GM21529 (cell line): ENCODE measurements at regions not wholly inside any gene's neighbourhood (a gene's known extent, or its start where the extent isn't known, plus 50 kb on each side); places are given as distances from the start of the nearest gene placed in this dataset.
"Not testable (repeated sequence)": the region's sequence is repeated elsewhere in the genome, so short reads cannot be mapped to it uniquely, and the experiment has no call there.

ENCODE experiments used
- ATAC-seq: cut with Tn5 transposase; IDR thresholded peaks from one replicate; pipeline ENCODE4 v1.9.1; 2021; ENCODE audit not compliant: unreplicated experiment

- ATAC-seq: no peak
Observed at GRCh38 chr3:165521131-165521871, 315.9 kb downstream of the BCHE start.

DNA sequence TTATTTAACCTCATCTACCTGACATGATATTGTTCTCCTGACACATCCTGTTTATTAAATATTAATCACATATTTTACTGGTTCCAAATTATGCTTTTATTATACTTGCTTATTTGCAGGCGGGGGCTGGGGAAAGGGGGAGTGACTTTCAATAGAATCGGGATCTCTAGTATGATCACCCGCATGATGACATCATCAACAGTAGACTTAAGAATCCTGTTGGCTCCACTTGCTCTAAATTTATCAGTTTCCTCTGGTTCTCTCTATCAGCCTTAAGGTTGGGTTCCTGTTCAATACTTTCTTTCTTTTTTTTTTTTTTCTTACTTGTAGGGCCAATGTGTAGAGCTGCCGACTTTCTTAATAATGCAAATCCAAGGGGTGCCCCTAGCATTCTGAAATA lies 317.5 kb downstream of the BCHE start:
- ATAC-seq: no peak

- ATAC-seq: no peak
Observed at GRCh38 chr3:165518346-165518745, 318.9 kb downstream of the BCHE start.

DNA sequence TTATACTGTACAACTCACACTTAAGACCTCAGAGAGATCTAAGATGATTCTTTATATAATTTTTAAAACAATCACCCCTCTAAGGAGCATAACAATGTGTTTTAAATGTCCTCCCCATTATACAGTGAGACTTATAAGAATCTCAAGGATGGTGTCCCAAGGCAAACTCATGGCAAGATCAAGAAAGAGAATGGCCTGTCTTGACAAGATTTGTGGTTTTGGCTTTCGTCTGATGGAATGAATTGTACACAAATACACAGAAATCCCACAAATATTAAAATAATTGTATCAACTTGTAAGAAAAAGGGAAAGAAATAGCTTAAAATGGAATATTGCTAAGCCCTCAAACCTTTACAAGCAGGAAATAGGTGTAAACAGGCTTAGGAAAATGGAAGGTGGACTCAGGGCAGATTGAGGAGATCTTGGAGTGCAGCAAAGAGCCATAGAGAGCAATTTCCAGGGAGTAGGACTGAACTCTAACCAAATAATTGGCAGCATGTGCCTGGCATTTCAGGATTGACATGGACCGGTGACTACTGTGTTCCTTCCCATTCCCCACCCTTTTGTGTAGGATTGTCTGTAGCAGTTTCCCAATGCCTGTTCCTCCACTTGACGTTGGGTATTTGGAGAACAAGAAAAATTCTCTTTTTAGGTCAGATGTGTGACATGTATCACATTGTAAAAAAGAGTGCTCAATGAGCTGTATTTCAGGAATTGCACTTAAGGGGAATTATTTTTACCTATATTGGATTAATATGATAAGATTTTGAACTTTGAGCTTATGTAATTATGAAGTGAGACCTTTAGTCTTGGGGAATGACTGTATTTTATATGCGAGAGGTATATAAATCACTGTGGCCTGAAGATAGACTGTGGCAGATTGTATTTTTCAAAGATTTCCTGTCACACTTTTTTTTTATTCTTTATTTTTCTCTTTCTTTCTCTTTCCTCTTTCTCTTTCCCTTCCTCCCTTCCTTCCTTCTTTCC lies 317.8 kb upstream of the SLITRK3 start:
- ATAC-seq: no peak

DNA sequence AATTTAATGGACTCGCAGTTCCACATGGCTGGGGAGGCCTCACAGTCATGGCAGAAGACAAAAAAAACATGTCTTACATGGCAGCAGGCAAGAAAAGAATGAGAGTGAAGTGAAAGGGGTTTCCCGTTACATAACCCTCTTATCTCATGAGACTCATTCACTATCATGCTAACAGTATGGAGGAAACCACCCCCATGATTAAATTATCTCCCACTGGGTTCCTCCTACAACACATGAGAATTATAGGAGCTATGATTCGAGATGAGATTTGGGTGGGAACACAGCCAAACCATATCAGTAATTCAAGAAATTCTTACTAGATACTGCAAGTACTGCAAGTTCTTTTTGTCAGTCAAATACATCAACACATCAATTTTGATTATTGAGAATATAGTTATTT lies 311.4 kb upstream of the SLITRK3 start:
- no peak for ATAC-seq

DNA sequence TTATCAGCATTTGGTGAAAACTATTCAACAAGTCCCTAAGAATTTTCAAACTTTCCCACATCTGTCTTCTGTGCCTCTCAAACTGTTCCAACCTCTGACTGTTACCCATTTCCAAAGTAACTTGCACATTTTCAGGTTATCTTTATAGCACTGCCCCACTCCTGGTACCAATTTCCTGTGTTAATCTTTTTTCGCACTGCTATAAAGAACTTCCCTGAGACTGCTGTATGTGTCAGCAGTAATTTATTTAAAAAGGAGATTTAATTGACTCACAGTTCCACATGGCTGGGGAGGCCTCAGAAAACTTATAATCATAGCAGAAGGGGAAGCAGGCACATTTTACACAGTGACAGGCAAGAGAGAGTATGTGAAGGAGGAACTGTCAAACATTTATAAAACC lies 310.9 kb upstream of the SLITRK3 start:
- no peak for ATAC-seq

- ATAC-seq: no peak
Observed at GRCh38 chr3:165505657-165506056, 309.5 kb upstream of the SLITRK3 start.

GRCh38 chr3:165504554-165504953 lies 308.4 kb upstream of the SLITRK3 start:
- ATAC-seq: no peak

DNA sequence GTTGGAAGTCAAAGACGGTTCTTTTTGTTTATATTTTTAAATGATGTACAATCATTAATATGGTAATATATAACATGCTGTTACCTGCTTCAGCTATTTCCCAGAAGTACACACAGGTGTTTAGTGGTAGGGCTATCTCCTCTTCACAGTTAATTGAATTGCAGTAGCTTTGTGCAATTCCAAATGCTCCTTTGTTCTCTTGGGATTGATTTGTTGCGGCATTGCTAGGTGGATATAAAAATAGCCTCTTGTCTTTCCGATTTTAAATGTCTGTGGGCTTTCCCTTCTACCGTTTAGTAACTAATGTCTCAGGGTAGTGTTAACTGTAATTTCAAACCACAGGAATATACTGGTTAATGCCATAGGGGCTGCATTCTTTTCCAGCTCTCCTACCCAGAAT lies 307.6 kb upstream of the SLITRK3 start:
- no peak for ATAC-seq

GRCh38 chr3:165503346-165503745 lies 307.2 kb upstream of the SLITRK3 start:
- ATAC-seq: no peak

DNA sequence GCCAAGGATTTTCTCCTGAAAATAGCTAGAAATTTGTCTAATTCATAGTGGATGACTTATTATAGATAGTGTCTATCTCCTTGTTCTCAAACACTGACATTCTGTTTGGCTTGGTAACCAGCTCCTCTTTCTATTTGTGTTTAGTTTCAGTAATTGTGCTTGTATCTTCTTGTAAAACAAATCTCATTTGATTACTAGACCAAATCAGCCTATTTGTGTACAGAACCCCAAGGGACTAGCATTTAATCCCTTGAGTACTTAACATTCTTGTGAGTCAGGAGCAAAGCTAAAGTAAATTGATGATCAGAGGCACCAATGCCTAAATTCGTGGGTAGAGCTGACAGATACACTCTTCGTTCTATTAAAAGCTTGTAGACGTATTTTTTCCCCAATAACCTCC lies 306.5 kb upstream of the SLITRK3 start:
- ATAC-seq: no peak

- ATAC-seq: not testable (repeated sequence)
Observed at GRCh38 chr3:165498742-165499141, 302.6 kb upstream of the SLITRK3 start.

DNA sequence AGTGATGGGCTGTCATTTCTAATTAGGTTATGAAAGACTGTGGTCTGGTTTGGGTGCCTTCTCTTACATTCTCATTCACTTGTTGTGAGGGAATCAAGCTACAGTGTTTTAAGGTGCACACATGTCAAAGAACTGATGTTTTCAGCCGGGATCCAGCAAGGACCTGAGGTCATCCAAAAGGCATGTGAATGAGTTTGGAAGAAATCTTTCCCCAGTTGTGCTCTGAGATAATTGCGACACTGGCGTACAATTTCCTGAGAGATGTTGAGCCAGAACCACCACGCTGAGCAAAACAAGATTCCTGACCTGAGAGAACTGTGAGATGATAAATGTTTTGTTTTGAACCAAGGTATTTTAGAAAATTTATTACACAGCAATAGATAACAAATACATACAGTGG lies 295.3 kb upstream of the SLITRK3 start:
- no peak for ATAC-seq

GRCh38 chr3:165476399-165477060 lies 280.3 kb upstream of the SLITRK3 start:
- no peak for ATAC-seq

GRCh38 chr3:165466856-165467255 lies 270.7 kb upstream of the SLITRK3 start:
- ATAC-seq: no peak

GRCh38 chr3:165464736-165465135 lies 268.6 kb upstream of the SLITRK3 start:
- ATAC-seq: no peak

DNA sequence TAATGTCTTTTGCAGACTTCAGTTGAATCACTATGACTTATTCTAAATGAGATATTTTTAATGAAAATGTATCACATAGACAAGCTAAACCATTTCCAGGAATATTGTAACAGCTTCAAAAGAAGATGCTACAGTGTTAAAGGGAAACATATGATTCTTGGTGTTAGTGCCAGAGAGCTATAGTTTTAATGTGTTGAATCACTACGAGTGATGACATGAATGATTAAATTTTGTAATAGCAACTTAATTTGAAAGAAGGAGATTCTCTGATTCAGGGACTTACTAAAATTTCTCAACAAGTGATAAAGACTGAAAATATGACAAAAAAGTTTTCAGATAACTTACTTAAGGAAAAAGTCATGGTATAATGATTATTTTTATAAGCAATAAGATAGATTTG lies 267.3 kb upstream of the SLITRK3 start:
- no peak for ATAC-seq

DNA sequence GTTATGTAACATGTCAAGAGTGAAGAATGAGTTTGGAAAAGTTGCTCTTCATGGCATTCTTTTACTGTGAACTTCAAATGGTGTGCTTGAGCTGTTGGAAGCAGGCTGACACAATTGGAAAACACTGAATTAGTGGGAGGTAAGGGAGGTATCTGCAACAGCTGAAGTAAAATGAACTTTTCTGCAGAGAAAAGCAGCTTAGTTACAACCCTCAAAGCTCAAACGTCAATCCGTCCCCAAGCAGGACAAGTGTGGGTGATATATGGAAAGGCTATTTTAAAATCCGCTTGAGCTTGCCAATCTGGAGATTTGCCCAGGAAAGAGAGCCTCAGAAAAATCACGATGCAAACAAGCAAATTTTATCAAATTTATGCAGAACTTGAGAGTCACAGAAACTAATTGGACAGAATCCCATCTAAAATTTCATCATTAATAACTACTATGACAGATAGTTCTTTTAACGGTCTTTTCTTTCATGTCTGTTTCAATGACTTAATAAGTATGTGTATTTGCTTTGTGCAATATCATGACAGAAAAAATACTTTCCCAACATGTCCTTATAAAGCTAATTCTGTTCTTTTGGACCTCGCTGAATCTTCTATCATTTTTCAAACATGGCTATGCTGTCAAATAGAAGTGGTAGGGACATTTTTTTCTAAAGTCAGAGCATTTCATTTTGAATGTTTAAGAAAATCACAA lies 266.6 kb upstream of the SLITRK3 start:
- ATAC-seq: no peak

- no peak for ATAC-seq
Observed at GRCh38 chr3:165459924-165460835, 264.0 kb upstream of the SLITRK3 start.

DNA sequence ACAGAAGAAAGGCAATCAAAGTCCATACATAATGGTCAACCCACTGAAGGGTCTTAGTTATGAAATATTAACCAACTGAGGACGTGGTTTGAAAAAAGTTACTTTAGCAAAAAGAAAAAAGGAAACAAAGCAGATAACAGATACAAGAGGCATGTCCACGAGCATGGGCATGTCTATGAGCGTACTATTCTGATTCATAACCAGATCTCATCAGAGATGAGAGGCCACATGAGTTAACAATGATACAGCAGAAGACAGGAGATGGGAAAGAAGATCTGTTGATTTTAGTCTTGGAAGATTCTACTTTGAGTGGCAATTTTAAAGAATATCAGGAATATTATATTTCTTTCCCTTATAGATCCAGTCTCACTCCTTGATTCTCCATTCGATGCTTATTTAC lies 262.9 kb upstream of the SLITRK3 start:
- ATAC-seq: no peak
